SK-N-MC (cell line): ENCODE measurements at regions not wholly inside any gene's neighbourhood (a gene's known extent, or its start where the extent isn't known, plus 50 kb on each side); places are given as distances from the start of the nearest gene placed in this dataset.

ENCODE experiments used
- EZH2 ChIP-seq: fragments of 200-600 bp; sonication (generic); IDR thresholded peaks from one replicate; pipeline ENCODE4 v1.6.1; 2017; ENCODE audit warnings: antibody characterized with exemption
- POLR2AphosphoS5 ChIP-seq: IDR thresholded peaks from 2 replicates; pipeline ENCODE4 v1.6.1; 2012; ENCODE audit warnings: mild to moderate bottlenecking, low read depth, low read length, borderline replicate concordance

DNA sequence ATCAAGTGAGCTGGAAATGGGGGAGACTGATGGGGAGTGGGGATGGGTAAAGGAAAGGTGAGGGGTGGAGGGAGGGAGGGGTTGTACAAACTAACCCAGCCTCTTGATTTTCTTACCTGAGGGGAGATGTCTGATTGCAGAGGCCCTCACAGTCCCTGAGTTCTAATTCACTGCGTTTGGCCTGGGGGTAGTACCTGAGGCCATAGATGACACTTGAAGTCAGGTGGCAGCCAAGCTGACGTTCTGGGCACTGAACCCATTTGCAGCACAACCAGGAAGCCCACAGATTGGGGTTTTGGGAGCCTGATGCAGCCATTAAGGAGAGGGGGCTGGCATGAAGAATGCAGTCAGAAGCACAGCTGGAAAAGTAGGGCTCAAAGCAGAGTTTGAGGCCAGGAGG, 153.8 kb upstream of the DTNBP1 start:
- TF ChIP-seq EZH2 (no peak), POLR2AphosphoS5 (no peak)
